ENCODE measurements at regions not wholly inside any gene's neighbourhood (a gene's known extent, or its start where the extent isn't known, plus 50 kb on each side); places are given as distances from the start of the nearest gene placed in this dataset.

- Histone ChIP-seq H3K9me2 (ENCODE audit: insufficient read depth, low read length) (no peaks in the 10 kb centered on the region), H2AFZ (ENCODE audit: low read length) (no peak overlapping the region), H3K4me2 (ENCODE audit: low read length) (no peak overlapping the region), H3K4me1 (ENCODE audit: insufficient read depth, low read length, poor library complexity, severe bottlenecking) (peaks cover 18% of the 10 kb centered on the region), H3K9me3 (ENCODE audit: low read length) (no peaks in the 10 kb centered on the region), H3K36me3 (ENCODE audit: insufficient read depth, low read length) (no peaks in the 10 kb centered on the region), H3K4me3 (ENCODE audit: low read depth, low read length, poor library complexity, severe bottlenecking) (no peak overlapping the region), H4K20me1 (ENCODE audit: insufficient read depth, low read length) (no peaks in the 10 kb centered on the region), H3K27ac (ENCODE audit: low read depth, low read length, poor library complexity, severe bottlenecking) (no peak overlapping the region), H3K79me2 (ENCODE audit: insufficient read depth, low read depth, low read length) (no peaks in the 10 kb centered on the region)
- CTCF ChIA-PET (ENCODE audit: unreplicated experiment) = no interaction called here
- intact Hi-C loops (cut with micrococcal nuclease; ENCODE audit: unreplicated experiment) = no loop called here
- no TSS peak for BruUV-seq (replicated peaks)
- DNase-seq (ENCODE audit: low spot score) = no peak
- TF ChIP-seq EZH2phosphoT487 (IDR thresholded peaks at IDR 0.05; ENCODE audit: borderline replicate concordance, low read depth, low read length) (no peak), CTCF (conservative IDR thresholded peaks at IDR 0.05; ENCODE audit: low read length) (no peak)
- POLR2A ChIA-PET = interaction anchor here (1.2 to 2.7 kb wide), 4 partner anchors 8 to 103 kb away, joined by 3 to 12 read pairs (median 4); no protein-coding TSS in a partner anchor
These were observed 62.9 kb upstream of the METAP2 start for GRCh38 chr12:95411057-95411456.

GRCh38 chr12:95411466-95411865 lies 62.5 kb upstream of the METAP2 start:
- H3K4me1 ChIP-seq (ENCODE audit: insufficient read depth, low read length, poor library complexity, severe bottlenecking) = peaks cover 22% of the 10 kb centered on the region
- H3K9me3 ChIP-seq (ENCODE audit: low read length) = no peaks in the 10 kb centered on the region
- TF ChIP-seq CTCF (conservative IDR thresholded peaks at IDR 0.05; ENCODE audit: low read length) = no peak
- TF ChIP-seq EZH2phosphoT487 (IDR thresholded peaks at IDR 0.05; ENCODE audit: borderline replicate concordance, low read depth, low read length) = no peak
- H3K9me2 ChIP-seq (ENCODE audit: insufficient read depth, low read length) = no peaks in the 10 kb centered on the region
- no peaks in the 10 kb centered on the region for H3K79me2 ChIP-seq (ENCODE audit: insufficient read depth, low read depth, low read length)
- H3K27ac ChIP-seq (ENCODE audit: low read depth, low read length, poor library complexity, severe bottlenecking) = no peak overlapping the region
- H4K20me1 ChIP-seq (ENCODE audit: insufficient read depth, low read length) = no peaks in the 10 kb centered on the region
- ChIA-PET CTCF (ENCODE audit: unreplicated experiment) (no interaction called here), POLR2A (interaction anchor here (0.7 to 2.7 kb wide), 7 partner anchors 8 to 149 kb away, joined by 3 to 12 read pairs (median 3); no protein-coding TSS in a partner anchor)
- intact Hi-C loops (cut with micrococcal nuclease; ENCODE audit: unreplicated experiment) = no loop called here
- no peak for DNase-seq (ENCODE audit: low spot score)
- no peaks in the 10 kb centered on the region for H3K36me3 ChIP-seq (ENCODE audit: insufficient read depth, low read length)
- H3K4me2 ChIP-seq (ENCODE audit: low read length) = no peak overlapping the region
- BruUV-seq (replicated peaks) = no TSS peak
- H2AFZ ChIP-seq (ENCODE audit: low read length) = no peak overlapping the region
- H3K4me3 ChIP-seq (ENCODE audit: low read depth, low read length, poor library complexity, severe bottlenecking) = no peak overlapping the region

GRCh38 chr12:95412482-95413311 lies 61.3 kb upstream of the METAP2 start:
- no peak overlapping the region for H3K27ac ChIP-seq (ENCODE audit: low read depth, low read length, poor library complexity, severe bottlenecking)
- no peak overlapping the region for H2AFZ ChIP-seq (ENCODE audit: low read length)
- DNase-seq (ENCODE audit: low spot score) = no peak
- POLR2A ChIA-PET = interaction anchor here (0.5 to 2.7 kb wide), 7 partner anchors 10 to 1644 kb away, joined by 3 to 12 read pairs (median 3); no protein-coding TSS in a partner anchor
- CTCF ChIA-PET (ENCODE audit: unreplicated experiment) = no interaction called here
- no peaks in the 10 kb centered on the region for H3K36me3 ChIP-seq (ENCODE audit: insufficient read depth, low read length)
- no peak overlapping the region for H3K4me3 ChIP-seq (ENCODE audit: low read depth, low read length, poor library complexity, severe bottlenecking)
- BruUV-seq (replicated peaks) = no TSS peak
- no peaks in the 10 kb centered on the region for H3K9me2 ChIP-seq (ENCODE audit: insufficient read depth, low read length)
- intact Hi-C loops (cut with micrococcal nuclease; ENCODE audit: unreplicated experiment) = no loop called here
- H3K4me2 ChIP-seq (ENCODE audit: low read length) = no peak overlapping the region
- no peak for TF ChIP-seq EZH2phosphoT487 (IDR thresholded peaks at IDR 0.05; ENCODE audit: borderline replicate concordance, low read depth, low read length)
- TF ChIP-seq CTCF (conservative IDR thresholded peaks at IDR 0.05; ENCODE audit: low read length) = no peak
- peaks cover 35% of the 10 kb centered on the region for H3K4me1 ChIP-seq (ENCODE audit: insufficient read depth, low read length, poor library complexity, severe bottlenecking)
- H3K9me3 ChIP-seq (ENCODE audit: low read length) = no peaks in the 10 kb centered on the region
- no peaks in the 10 kb centered on the region for H4K20me1 ChIP-seq (ENCODE audit: insufficient read depth, low read length)
- no peaks in the 10 kb centered on the region for H3K79me2 ChIP-seq (ENCODE audit: insufficient read depth, low read depth, low read length)
